GM03348 (cell line): ENCODE measurements at regions not wholly inside any gene's neighbourhood (a gene's known extent, or its start where the extent isn't known, plus 50 kb on each side); places are given as distances from the start of the nearest gene placed in this dataset.

Source experiments
- DNase-seq: peaks from one replicate; pipeline ENCODE4 v3.0.0; 2012; ENCODE audit warnings: low spot score

DNA sequence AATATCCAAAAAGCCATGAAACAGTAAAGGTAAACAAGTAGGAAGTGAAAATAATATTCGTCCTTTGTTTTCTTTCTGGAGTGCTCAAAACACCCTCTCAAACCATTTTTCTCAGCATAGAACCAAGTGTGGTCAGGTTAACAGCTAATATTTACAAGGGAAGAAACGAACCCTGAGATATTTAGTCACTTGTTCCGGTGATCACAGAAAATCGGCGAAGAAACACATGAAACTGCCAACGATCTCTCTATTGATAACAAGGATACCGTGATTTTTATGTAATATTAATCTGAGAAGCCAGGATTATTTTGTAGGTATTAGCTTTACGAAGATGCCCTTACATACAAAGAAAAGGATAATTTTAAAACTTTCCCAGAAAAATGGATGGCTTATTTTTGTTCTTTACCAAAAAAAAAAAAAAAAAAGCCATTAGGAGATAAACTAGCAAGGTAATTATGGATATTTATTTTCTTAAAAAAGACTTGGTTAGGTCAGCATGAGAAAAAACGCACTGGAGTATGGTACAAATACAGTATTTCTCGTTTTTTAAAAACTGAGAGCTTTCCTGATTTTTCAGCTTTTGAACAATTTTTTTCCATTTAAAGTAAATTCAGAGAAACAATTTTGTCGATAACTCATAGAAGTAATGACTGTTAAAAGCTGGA, 107.3 kb upstream of the HNRNPU start:
- no peak for DNase-seq

DNA sequence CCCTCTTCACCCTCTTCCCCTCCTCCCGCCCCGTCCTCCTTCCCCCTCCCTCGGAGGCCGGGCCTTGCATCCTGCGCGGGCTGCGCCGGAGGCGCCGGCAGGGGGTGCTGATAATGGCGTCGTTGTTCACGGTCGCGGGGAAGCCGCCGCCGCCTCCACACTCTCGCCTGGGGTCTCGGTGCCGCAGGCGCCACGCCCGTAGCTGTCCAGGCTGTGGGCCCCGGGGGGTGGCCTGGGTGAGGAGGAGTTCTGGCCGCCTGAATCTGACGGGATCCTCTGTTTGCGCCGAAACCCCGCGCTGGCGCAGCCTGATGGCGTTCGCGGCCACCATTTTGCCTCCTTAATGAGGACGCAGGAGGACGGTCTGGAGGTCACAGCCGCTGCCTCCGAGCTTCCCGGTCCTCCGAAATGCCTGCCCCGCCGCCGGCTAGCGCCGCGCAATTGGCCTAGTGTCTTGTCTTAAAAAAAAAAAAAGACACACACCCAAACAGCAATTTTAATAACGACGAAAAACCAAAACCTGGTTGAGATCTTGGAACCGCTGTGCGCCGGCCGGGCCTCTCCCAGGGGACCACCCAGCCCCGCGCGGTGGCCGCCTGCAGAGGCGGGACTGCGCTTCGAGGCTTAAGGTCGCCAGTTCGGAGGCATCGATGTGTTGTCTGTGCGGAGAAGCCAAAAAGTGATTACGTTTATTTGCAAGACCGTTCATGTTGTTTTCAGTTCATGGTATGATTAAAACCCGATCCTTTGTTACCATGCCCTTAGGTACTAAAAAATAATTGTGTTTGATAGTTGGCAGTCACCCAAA, 106.6 kb upstream of the HNRNPU start:
- peak; percentile 94 for DNase-seq

DNA sequence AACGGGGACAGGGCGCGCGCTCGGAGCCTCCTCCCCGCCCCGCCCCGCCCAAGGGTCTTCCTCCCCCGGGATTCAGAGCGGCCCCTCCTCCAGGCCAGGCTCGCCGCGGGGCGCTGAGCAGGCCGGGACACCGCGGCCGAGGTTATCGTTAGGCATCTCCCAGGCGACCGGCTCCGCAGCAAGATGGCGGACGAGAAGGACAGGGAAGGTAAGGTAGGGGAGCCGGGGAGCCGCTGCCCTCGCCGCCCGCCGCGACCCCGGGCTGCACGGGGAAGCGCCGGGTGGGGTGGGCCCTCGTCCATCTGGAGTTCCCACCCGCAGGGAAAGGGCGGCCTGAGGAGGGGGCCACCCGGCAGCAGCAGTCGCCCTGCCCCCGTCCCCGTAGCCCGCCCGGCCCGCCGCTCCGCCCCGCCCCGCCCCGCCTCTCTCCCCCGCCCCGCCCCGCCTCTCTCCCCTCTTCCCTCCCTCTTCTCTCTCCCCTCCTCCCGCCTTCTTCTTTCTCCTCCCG, 105.9 kb upstream of the HNRNPU start:
- DNase-seq, result no peak

GRCh38 chr1:244969355-244970235, 105.3 kb upstream of the HNRNPU start:
- DNase-seq, result peak; percentile 84

DNA sequence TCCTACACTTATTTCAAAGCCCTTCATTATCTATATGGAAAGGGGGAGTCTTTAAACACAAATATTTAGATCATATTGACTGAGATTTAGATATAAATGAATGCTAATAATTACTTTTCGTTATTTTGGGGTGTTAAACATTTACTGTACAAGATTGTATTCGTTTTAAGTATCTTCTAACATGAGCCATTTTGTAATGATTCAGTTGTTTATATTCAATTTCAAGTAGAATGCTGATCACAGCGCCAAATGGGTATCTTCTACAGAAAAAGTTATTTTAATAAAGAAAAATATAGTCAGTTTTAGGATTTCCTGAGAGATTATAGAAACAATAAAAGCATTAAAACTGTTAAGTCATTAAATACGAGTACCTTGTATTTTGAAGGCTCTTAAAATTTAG, 104.5 kb upstream of the HNRNPU start:
- DNase-seq, result no peak

DNA sequence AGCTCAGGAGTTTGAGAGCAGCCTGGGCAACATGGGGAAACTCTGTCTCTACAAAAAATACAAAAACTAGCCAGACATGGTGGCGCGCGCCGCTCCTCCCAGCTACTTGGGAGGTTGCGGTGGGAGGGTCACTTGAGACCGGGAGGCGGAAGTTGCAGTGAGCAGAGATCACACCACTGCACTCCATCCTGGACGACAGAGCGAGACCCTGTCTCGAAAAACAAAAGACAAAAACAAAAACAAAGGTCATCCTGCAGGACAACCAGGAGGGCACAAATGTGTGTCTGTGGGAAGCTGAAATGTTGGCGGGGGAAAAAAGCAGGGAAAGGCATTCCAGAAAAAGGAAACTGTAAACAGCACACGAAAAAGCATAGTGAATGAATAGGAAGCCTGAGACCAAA, 104.1 kb upstream of the HNRNPU start:
- DNase-seq, result no peak

GRCh38 chr1:244967159-244967558, 102.8 kb upstream of the HNRNPU start:
- DNase-seq, result no peak

- no peak for DNase-seq
Observed at GRCh38 chr1:244965185-244966030, 101.1 kb upstream of the HNRNPU start.

DNA sequence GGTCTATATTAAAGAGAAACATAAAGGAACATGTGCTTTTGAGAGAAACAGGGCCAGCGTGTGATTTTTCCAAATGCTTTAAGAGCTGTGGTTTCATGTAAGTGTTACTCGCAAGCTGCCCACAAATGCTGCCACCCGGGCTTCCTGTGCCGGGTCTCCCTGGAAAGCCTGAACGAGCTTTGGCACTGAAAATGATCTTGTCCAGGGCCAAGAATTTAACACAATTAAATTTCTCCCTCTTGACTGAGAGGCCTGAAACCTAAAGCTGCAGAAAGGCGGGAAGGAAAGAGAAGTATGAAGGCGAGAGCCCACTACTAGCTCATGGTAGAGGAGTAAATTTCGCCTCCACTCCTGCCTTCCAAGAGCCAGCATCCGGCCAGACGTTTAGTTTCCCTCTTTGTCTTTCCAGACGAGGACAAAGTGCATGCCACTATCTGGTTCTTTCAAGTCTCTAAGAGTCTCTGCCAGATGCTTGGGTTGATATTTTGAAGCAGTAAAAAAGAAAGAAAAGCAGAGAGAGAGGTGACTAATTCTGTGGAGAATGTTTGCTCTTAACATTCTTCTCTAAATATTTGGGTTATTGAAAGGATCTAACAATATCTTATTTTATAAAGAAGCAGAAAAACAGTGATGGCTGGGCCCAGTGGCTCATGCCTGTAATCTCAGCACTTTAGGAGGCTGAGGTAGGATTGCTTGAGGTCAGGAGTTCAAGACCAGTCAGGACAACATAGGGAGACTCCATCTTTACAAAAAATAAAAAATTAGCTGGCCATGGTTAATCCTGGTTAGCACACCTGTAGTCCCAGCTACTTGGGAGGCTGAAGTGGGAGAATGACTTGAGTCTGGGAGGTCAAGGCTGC, 100.0 kb upstream of the HNRNPU start:
- peak; percentile 69 for DNase-seq

DNA sequence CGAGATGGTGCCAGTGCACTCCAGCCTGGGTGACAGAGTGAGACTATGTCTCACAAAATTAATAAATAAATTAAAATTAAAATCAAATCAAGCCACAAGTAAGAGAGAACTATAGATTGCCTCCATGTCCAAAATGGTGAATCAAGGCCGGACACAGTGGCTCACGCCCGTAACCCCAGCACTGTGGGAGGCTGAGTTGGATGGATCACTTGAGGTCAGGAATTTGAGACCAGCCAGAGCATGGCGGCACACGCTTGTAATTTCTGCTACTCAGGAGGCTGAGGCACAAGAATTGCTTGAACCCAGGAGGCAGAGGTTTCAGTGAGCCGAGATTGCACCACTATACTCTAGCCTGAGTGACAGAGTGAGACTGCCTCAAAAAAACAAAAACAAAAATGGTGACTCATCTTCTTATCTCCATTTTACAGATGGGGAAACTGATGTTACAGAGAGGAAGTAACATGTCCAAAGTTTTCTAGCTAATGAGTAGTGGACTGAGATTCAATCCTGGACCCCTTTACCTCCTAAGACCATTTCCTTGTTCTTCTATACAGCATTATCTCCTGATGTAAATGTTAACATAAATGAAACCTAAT, 99.0 kb upstream of the HNRNPU start:
- no peak for DNase-seq

DNA sequence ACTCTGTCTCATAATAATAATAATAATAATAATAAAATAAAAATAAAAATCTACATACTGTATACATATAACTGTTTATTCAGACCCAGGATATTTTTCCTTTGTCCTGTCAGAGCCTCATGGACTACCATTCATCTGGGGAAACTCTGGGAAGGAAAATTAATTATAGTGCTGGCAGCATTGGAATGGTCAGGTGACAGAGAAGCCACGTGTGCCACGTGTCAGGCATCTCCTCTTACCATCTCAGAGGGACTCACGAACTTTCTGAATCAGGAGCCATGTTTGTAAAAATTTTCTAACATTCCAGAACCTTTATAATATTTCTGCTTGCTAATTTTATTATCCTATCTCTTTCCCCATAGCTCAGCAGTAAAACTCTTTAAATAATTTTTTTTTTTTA, 97.8 kb upstream of the HNRNPU start:
- DNase-seq, result no peak

- DNase-seq, result no peak
Observed at GRCh38 chr1:244960904-244961303, 96.6 kb upstream of the HNRNPU start.

- no peak for DNase-seq
Observed at GRCh38 chr1:244958593-244958992, 94.2 kb upstream of the HNRNPU start.

- no peak for DNase-seq
Observed at GRCh38 chr1:244957525-244957924, 93.2 kb upstream of the HNRNPU start.

DNA sequence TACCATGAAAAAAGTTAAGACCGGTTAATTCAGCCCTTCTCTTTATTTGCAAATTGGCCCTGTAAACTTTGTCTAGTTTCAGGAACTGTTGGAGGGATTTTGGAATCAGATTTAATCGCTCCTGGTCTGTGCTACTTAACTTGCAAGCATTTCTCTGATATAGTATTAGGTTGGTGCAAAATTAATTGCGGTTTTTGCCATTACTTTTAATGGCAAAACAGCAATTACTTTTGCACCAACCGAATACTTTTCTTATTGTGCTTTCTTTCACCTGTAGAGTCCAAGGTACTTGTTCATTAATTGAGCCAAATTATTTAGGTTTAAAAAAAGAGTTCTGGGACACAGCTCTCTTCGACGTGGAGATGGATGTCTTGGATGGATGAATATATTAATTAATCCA, 92.8 kb upstream of the HNRNPU start:
- no peak for DNase-seq

GRCh38 chr1:244955661-244956060, 91.3 kb upstream of the HNRNPU start:
- no peak for DNase-seq

DNA sequence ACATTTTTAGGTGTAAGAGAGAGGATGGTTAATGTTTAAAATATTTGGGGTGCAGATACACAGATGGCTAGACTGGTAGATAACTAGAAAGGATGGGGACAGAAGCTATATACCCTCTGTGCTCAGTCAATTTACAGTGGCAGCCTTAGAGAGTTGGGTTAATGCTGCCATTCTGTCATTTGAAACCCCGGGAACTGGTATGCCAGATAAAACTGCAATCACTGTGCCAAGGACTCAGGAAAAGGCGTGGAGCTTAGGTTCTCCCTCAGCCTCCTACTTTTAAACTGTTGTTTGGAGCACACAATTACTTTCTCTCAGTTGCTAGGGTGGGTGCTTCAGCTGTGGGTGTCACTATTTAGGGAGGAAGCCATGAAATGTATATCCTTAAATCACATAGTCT, 90.0 kb upstream of the HNRNPU start:
- DNase-seq, result no peak

GRCh38 chr1:244953901-244954300, 89.6 kb upstream of the HNRNPU start:
- DNase-seq, result no peak

DNA sequence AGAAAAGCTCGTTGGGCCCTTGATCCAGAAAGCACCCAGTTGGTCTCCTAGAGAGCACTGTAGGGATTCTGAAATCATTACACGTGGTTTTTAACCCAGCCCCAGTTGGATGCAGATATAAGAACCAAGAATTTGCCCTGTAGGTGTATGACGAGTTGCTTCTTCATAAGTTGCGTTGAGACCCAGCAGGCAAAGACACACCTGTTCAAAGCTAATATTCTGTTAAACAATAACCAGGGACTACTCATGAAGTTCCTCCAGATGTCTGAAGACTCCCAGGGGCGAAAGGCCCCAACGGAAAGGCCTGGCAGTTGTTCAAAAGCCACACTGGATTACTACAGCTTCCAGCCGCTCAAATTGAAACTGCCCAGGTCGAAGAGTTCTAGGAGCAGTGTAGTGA, 88.6 kb upstream of the HNRNPU start:
- no peak for DNase-seq

DNA sequence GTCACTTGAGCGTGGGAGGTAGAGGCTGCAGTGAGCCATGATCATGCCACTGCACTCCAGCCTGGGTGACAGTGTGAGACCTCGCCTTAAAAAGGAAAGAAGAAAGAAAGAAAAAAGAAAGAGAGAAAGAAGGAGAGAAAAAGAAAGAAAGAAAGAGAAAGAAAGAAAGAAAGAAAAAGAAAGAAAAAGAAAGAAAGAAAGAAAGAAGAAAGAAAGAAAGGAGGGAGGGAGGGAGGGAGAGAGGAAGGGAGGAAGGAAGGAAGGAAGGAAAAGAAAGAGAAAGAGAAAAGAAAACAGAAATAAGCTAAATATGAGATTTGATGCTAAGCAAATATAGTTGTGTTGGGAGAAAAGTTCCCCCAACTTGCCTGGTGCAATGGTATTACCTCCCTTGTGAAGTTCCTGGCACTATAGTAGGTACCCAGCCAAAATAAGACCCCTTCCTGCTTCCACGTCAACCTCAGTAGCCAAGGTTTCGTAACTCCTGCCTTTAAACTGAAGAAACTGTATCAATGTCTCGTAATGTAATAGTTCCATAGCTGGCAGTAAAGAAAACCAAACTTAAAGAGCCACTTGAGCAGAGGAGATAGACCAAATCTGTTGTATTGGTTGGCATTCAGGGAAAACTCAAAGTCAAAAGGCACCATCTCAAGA, 88.1 kb upstream of the HNRNPU start:
- no peak for DNase-seq
